GM19463 (cell line): ENCODE measurements at regions not wholly inside any gene's neighbourhood (a gene's known extent, or its start where the extent isn't known, plus 50 kb on each side); places are given as distances from the start of the nearest gene placed in this dataset.

ENCODE experiments used
- ATAC-seq: cut with Tn5 transposase; IDR thresholded peaks from one replicate; pipeline ENCODE4 v1.9.1; 2021; ENCODE audit warnings: mild to moderate bottlenecking, moderate library complexity; ENCODE audit not compliant: unreplicated experiment

DNA sequence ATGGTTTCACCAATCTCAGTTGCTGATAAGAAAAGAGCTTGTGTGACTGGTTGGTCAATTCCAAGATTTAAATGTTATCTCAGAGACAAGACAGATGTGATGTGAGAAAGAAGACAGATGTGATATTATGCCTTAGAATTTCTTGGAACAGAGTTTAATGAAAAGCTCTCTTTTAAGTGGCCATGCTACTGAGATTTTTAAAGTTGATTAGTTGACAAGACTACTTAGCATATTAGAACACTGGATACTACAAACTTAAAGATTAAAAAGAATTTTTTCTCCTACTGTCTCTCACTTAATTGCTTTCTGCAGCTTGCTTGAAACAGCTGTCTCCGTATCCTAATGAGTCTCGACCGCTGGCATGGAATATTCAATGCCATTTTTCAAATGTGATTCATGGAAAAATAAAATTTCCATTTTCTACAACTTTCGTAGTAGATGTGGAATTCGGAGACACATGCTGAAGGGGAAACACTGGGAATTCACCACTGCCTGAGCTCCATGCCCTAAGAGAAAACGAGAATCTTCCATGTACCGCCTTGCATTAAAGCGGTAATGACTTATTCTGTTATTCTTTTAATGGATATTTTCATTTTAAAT is 634.2 kb upstream of the SETBP1 start:
- no peak for ATAC-seq

DNA sequence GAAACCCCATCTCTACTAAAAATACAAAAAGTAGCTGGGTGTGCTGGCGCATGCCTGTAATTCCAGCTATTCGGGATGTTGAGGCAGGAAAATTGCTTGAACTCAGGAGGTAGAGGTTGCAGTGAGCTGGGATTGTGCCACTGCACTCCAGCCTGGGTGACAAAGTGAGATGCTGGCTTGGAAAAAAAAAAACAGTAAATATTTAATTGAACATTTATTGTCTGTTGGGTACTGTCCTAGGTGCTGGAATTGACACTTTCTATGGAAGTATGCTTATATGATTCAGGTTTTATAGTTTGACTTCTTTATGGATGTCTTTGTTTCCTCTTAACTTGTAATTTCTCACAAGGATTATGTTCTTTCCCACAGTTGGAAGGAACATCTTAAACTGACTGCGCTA is 633.1 kb upstream of the SETBP1 start:
- no peak for ATAC-seq

DNA sequence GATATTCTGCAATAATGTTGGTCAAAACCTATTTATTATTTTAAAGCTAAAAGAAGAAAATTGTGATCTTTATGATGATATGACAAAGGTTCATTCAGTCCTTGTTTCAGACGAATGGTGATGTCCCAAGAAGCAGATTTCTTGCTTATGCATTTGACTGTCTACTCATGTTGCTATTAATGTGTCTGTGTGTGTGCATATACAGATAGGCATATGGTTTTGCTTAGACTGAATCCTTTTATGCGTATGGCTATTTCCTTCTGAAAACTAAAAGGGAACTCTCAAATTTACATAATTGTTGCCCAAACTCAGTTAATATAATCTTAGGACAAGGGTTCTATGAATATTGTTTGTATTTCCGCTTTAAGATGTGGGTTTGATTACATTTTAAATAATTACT is 632.3 kb upstream of the SETBP1 start:
- no peak for ATAC-seq

DNA sequence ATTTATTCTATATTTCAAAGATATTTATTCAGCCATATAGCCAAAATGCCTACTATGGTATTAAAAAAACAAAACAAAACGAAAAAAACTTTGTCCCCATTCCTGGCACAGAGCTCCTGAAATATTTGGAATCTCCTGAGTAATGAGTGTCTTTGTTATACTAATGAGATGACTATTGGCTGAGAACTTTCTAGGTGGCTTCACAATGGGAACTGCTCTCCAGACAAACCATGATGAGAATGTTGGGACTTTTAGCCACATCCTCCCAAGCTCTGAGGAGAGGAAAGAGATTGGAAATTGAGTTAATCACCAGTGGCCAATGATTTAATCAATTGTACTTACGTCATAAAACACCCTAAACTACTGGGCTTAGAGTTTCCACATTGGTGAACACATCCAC is 631.8 kb upstream of the SETBP1 start:
- no peak for ATAC-seq

DNA sequence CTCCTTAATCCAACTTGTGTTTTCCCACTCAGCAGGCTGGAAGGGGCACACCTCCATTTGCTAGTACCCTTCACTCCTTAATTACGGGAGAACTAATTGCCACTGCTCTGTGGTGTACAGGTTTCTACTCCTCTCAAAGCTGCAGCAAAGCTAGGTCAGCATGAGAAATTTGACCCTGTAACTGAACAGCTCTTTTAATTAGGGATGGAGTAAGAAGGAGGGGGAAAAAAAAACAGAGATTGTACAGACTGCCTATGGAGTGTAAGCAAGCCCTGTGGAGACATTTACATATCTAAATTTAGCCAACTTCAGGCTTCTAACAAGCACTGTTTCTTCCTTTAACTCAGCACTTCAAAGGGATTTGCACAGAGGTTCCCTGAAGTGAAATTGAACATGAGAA is 629.7 kb upstream of the SETBP1 start:
- ATAC-seq, result no peak

DNA sequence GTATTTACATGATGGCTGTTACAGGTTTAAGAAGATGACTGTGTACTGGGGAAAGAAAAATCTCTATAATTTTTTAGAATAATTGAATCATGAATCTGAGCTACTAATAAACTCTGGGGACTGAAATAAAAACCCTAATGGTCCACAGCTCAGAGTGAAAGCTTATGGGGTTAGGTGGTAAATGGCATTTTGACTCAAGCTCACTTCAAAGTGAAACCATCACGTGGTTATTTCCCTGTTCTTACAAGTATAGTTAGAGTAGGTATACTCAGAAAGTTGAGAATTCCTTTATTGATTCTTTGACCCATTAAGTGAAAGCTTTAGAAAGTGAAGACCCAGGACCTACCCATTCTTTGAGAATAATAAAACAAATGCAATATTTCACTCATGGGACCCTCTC is 626.2 kb upstream of the SETBP1 start:
- ATAC-seq, result no peak

DNA sequence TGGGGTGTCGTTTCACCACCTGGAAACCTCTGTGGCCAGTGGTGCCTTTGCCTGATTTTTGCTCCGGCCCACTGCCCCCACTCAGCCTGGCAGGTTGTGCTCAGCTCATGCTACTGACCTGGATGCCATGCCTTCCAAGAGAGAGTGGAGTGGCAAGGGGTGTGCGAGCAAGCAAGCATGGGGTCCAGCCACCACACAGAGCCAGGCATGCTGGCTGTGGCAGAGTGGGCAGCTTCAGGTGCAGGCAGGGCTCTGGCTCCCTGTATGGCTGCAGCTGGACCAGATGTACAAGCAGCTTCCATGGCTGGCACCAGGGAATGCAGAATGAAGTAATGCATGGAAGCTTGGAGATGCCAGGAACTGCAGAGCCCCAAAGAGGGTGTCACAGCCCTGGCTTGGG is 620.5 kb upstream of the SETBP1 start:
- ATAC-seq, result no peak

DNA sequence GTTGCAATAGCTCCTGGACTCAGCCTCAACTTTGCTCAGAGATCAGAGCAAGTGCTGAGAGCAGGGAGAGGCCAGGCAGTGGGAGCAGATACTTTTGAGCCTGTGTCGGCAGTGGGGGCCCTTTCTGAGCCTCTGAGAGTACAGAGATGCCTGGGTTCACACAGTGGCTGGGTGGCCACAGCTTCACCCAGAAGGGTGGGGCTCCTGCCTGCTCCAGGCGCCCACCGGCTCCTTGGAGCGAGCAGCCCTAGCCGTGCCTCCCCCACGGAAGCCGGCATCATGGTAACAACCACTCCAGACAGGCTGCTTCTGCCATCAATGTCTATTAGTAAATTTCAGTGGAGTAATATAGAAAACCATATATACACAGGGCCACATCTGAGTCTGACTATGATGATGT is 619.2 kb upstream of the SETBP1 start:
- no peak for ATAC-seq

- ATAC-seq, result no peak
Observed at GRCh38 chr18:44062345-44062744, 618.3 kb upstream of the SETBP1 start.

DNA sequence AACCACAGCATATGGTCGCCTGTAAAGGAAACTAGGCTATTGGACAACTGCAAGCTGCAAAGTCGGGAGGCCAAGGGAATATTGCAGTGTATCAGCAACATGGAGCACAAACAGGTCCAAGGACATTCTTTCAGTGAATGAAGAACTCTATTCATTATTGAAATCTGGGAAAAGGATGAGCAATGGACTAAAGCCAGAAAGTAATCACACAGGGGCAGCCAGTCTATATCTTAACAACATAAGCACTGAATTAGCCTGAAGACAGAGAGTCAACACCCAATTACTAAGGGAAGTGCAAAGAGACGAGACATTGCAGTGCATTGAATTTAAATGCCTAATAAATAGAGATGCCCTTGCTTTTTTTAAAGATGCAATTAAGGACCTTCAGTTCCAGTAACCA is 615.5 kb upstream of the SETBP1 start:
- no peak for ATAC-seq

DNA sequence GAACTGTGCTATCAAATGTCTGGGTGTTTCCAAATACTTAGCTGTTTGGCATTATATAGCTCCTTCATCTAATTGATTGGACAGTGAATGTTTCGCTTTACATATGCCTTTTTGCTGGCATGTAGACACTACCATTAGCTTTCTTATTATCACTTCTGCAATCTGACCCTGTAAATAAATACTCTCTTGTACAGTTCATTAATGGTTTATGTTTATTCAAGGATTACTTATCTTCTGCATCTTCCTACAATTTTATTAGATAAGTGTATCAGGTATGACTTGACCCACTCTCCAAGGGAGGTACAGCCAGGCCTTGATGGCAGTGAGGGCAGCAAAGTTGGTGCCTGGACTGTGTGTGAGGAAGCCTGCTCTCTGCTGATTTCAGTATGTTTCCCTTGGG is 614.1 kb upstream of the SETBP1 start:
- no peak for ATAC-seq

- no peak for ATAC-seq
Observed at GRCh38 chr18:44067186-44067585, 613.5 kb upstream of the SETBP1 start.

DNA sequence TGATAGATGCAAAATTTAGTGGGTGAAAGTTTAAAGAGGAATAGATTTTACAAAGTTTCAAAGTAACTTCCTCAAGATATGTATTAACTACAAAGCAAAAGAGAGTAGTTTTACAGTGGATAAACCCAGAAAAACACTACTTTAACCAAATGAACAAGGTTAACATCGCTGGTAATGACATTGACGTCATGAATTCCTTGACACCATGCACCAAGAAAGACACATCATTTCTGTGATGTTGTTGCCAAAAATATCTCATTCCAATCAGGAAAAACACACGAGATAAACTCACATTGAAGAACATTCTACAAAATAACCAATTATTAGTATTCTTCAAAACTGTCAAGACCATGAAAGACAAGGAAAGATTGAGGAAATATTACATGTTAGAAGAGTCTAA is 605.6 kb upstream of the SETBP1 start:
- ATAC-seq, result no peak

GRCh38 chr18:44079606-44080005 is 601.1 kb upstream of the SETBP1 start:
- no peak for ATAC-seq

GRCh38 chr18:44080054-44080453 is 600.6 kb upstream of the SETBP1 start:
- ATAC-seq, result no peak

- ATAC-seq, result no peak
Observed at GRCh38 chr18:44089732-44090131, 591.0 kb upstream of the SETBP1 start.

- no peak for ATAC-seq
Observed at GRCh38 chr18:44090453-44090852, 590.2 kb upstream of the SETBP1 start.

DNA sequence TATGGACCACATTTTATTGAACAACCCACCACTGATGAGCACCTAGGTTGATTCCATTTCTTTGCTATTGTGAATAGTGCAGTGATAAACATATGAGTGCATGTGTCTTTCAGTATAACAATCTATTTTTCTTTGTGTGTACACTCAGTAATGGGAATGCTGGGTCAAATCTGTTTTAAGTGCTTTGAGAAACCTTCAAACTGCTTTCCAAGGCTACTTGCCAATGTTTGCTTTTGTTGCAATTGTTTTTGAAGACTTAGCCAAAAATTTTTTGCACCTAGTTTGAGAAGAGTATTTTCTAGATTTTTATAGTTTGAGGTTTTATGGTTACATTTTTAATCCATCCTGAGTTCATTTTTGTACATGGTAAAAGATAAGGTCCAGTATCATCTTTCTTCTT is 587.4 kb upstream of the SETBP1 start:
- no peak for ATAC-seq

DNA sequence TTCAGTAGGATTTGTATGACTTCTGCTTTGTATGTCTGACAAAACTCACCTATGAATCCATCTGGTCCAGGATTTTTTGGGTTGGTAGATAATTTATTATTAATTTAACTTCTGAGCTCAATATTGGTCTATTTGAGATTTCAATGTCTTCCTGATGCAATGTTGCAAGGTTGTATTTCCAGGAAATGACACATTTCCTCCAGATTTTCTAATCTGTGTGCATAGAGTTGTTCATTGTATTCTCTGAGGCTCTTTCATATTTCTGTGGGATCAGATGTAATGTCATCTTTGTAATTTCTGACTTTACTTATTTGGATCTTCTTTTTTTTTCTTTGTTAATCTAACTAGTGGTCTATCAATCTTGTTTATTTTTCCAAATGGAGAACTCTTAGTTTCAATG is 584.7 kb upstream of the SETBP1 start:
- no peak for ATAC-seq

DNA sequence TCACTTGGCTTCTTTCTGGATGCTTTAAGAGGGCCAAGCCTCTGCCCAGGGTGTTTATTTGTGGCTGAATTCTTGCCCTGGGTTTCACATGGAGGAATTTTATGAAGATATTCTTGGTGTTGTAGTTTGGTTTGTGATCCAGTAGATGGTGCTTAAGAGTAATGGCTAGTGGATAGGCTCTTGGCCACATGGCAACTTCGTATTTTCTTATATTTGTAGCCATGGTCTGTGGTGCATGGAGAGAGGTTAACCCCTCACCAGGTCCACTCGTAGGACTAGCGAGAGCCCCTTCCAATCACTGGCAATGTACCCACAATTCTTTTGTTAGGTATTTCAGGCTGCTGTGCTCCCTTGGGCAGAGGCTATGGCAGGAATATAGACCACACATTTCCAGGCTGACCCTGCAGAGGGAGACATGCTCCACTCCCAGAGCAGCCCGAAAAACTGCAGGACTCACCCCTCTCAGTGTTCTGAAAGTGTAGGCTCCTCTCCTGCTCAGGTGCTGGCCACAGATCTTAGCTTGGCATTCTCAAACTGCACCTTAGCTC is 582.1 kb upstream of the SETBP1 start:
- no peak for ATAC-seq

DNA sequence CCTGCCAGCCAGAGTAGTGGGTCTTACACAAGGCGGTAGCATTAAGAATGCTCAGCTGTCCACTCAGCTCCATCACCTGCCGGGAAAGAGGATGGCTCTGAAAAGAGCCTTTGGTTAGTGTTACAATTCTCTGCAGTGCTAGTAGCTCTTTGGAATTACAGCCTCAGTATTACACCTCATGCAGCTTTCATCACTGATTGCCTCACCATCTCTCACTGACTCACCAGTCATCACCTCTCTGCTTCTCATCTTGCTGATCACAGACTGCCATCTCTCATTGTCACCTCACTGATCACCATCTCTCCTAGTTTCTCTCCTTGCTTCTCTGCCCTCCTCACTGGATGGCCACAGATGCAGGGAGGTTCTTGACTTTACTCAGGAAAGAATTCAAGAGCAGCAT is 573.5 kb upstream of the SETBP1 start:
- no peak for ATAC-seq

- ATAC-seq, result no peak
Observed at GRCh38 chr18:44111337-44111736, 569.4 kb upstream of the SETBP1 start.

- no peak for ATAC-seq
Observed at GRCh38 chr18:44117821-44118220, 562.9 kb upstream of the SETBP1 start.
